ENCODE measurements at regions not wholly inside any gene's neighbourhood (a gene's known extent, or its start where the extent isn't known, plus 50 kb on each side); places are given as distances from the start of the nearest gene placed in this dataset.

DNA sequence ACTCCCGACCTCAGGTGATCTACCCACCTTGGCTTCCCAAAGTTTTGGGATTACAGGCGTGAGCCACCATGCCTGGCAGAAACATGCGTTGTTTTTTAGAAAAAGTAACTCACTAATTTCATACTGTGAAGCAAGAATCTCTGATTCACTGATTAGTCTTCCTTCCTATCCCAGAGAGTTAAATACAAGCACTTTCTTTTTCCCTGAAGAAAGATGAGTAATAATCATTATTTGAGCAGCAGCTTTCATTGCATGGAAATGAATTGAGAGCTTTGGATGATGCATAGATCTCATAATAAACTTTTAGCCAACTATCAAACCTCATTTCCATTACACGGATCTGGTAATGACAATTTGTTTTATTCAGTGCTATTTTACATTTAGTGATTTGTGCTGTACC is 892.5 kb upstream of the EYS start:
- TF ChIP-seq, protein P1, sequence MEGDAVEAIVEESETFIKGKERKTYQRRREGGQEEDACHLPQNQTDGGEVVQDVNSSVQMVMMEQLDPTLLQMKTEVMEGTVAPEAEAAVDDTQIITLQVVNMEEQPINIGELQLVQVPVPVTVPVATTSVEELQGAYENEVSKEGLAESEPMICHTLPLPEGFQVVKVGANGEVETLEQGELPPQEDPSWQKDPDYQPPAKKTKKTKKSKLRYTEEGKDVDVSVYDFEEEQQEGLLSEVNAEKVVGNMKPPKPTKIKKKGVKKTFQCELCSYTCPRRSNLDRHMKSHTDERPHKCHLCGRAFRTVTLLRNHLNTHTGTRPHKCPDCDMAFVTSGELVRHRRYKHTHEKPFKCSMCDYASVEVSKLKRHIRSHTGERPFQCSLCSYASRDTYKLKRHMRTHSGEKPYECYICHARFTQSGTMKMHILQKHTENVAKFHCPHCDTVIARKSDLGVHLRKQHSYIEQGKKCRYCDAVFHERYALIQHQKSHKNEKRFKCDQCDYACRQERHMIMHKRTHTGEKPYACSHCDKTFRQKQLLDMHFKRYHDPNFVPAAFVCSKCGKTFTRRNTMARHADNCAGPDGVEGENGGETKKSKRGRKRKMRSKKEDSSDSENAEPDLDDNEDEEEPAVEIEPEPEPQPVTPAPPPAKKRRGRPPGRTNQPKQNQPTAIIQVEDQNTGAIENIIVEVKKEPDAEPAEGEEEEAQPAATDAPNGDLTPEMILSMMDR (IDR thresholded peaks at IDR 0.05): no peak
- no peak for TF ChIP-seq POLR2AphosphoS5 (IDR thresholded peaks at IDR 0.05)

All from prostate gland (tissue), 2 donors.